ENCODE measurements at regions not wholly inside any gene's neighbourhood (a gene's known extent, or its start where the extent isn't known, plus 50 kb on each side); places are given as distances from the start of the nearest gene placed in this dataset.

DNA sequence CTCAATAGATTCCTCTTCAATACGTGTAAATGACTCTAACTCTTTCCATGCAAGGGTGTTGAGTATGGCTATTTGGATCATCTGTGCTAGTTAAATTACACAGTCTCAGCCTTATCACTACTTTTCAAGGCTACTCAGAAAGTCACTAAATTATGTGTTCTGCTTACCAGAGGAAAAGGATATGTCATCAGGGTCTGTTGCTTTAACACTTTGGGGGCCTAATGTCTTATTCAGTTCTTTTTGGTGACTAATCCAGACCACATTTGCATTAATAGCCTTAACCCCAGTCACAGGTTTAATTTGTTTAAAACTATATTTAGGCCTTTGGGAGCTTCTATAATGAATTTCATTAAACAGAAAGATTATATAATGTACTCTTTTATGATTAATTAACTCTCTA, 649.3 kb downstream of the RPS29 start:
- TF ChIP-seq POLR2A (IDR thresholded peaks at IDR 0.05; ENCODE audit: extremely low read depth, insufficient read length), result no peak
- TF ChIP-seq, protein P1, sequence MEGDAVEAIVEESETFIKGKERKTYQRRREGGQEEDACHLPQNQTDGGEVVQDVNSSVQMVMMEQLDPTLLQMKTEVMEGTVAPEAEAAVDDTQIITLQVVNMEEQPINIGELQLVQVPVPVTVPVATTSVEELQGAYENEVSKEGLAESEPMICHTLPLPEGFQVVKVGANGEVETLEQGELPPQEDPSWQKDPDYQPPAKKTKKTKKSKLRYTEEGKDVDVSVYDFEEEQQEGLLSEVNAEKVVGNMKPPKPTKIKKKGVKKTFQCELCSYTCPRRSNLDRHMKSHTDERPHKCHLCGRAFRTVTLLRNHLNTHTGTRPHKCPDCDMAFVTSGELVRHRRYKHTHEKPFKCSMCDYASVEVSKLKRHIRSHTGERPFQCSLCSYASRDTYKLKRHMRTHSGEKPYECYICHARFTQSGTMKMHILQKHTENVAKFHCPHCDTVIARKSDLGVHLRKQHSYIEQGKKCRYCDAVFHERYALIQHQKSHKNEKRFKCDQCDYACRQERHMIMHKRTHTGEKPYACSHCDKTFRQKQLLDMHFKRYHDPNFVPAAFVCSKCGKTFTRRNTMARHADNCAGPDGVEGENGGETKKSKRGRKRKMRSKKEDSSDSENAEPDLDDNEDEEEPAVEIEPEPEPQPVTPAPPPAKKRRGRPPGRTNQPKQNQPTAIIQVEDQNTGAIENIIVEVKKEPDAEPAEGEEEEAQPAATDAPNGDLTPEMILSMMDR (IDR thresholded peaks at IDR 0.05; ENCODE audit: low read depth, low read length), result no peak
- TF ChIP-seq, protein P2, sequence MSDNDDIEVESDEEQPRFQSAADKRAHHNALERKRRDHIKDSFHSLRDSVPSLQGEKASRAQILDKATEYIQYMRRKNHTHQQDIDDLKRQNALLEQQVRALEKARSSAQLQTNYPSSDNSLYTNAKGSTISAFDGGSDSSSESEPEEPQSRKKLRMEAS (IDR thresholded peaks at IDR 0.05; ENCODE audit: low read depth, low read length), result no peak
